Breast epithelium (tissue), 4 donors: ENCODE measurements at regions not wholly inside any gene's neighbourhood (a gene's known extent, or its start where the extent isn't known, plus 50 kb on each side); places are given as distances from the start of the nearest gene placed in this dataset.

Experiments used
- DNase-seq, 2 donors: peaks; one replicate each; pipeline ENCODE4 v3.0.0-alpha.2; 2019; ENCODE audit warnings: low spot score in 2 of 2
- H3K27ac ChIP-seq, 2 donors: fragments of 200-600 bp; sonication (generic) in 1 of 2; one replicate each; pipeline ENCODE4 v1.5.1; 2016 to 2019; ENCODE audit warnings: mild to moderate bottlenecking in 1 of 2
- H3K27me3 ChIP-seq, 2 donors: fragments of 200-600 bp; sonication (generic) in 1 of 2; one replicate each; pipeline versions ENCODE4 v1.5.1 to v1.6.0; 2017 to 2019; ENCODE audit warnings: control low read depth in 1 of 2, mild to moderate bottlenecking in 1 of 2
- H3K36me3 ChIP-seq: fragments of 200-600 bp; one replicate; pipeline ENCODE4 v1.5.1; 2019
- H3K4me1 ChIP-seq, 2 donors: fragments of 200-600 bp; sonication (generic); one replicate each; pipeline ENCODE4 v1.5.1; 2016 to 2019; ENCODE audit warnings: control low read depth in 1 of 2
- H3K4me3 ChIP-seq, 3 donors: fragments of 200-600 bp; sonication (generic); 1 replicate in 2 of 3; 2 replicates in 1 of 3; pipeline ENCODE4 v1.5.1; 2016 to 2019; ENCODE audit warnings: mild to moderate bottlenecking in 3 of 3, moderate library complexity in 2 of 3
- H3K9me3 ChIP-seq, 2 donors: fragments of 200-600 bp; sonication (generic) in 1 of 2; one replicate each; pipeline ENCODE4 v1.5.1; 2016 to 2019; ENCODE audit warnings: control low read depth in 1 of 2
- POLR2A ChIP-seq: fragments of 450-650 bp; IDR thresholded peaks from one replicate; pipeline ENCODE4 v1.6.1; 2016; ENCODE audit warnings: antibody characterized with exemption, mild to moderate bottlenecking, moderate library complexity
- POLR2AphosphoS5 ChIP-seq, 3 donors: sonication (generic); formaldehyde crosslinking; IDR thresholded peaks; one replicate each; pipeline ENCODE4 v1.6.1; 2017; ENCODE audit warnings: antibody characterized with exemption in 3 of 3
- intact Hi-C: fragments of 100-400 bp; cut with DNase I; formaldehyde crosslinking; loops from one replicate; pipeline ENCODE4 v1.15.1; 2023; ENCODE audit warnings: low total_unique reads
- TF ChIP-seq, protein P1 (sequence below), 3 donors: fragments of 450-650 bp; IDR thresholded peaks; one replicate each; pipeline ENCODE4 v1.5.1; 2016 to 2017; ENCODE audit warnings: antibody characterized with exemption in 3 of 3, mild to moderate bottlenecking in 3 of 3, moderate library complexity in 3 of 3

DNA sequence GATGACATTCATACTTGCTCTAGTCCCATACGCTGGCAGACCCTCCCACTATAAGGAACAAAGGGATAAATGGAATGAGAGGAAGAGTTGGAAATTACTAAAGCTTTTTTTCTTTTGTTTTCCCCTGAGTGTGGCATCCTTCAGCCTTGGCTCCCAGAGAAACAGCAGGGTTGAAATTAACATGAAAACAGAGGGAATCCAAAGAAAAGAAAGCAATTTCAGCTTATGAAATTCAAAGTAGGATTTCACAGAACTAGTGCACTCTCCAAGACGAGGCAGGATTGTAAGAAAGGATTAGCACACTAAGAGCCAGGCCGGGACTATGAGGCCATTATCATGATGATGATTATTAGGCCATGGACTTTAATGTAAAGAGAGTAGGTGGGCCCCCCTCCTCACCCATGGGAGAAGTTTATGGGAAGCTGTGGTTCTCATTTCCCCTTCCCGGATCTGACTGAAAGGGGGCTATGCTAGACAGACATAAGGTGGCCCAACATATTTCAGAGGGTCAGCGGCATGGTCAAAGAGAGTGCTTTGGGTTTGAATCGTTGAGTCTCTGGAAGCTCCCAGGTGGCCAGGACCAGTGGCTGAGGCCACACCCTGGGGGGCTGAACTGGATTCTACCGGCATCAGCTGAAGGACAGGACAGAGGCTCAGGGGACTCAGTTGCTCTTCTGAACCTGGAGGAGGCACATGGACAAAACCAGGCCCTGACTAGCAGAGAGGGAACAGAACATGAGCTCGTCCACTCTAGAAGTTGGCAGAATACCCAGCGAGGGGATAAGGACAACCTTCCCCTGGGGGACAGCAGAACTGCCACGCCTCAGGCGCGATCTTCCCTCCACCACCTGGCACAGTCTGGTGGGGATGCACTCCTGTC lies 100.1 kb upstream of the ARL4C start:
- Histone ChIP-seq H3K27me3 (no peaks in the 10 kb centered on the region), H3K36me3 (no peaks in the 10 kb centered on the region), H3K4me3 (no peak overlapping the region), H3K27ac (no peak overlapping the region), H3K4me1 (no peaks in the 10 kb centered on the region), H3K9me3 (no peaks in the 10 kb centered on the region)
- intact Hi-C loops: no loop called here
- no peak for DNase-seq
- TF ChIP-seq POLR2A (no peak), POLR2AphosphoS5 (IDR thresholded peaks at IDR 0.05) (no peak)
- TF ChIP-seq, protein P1, sequence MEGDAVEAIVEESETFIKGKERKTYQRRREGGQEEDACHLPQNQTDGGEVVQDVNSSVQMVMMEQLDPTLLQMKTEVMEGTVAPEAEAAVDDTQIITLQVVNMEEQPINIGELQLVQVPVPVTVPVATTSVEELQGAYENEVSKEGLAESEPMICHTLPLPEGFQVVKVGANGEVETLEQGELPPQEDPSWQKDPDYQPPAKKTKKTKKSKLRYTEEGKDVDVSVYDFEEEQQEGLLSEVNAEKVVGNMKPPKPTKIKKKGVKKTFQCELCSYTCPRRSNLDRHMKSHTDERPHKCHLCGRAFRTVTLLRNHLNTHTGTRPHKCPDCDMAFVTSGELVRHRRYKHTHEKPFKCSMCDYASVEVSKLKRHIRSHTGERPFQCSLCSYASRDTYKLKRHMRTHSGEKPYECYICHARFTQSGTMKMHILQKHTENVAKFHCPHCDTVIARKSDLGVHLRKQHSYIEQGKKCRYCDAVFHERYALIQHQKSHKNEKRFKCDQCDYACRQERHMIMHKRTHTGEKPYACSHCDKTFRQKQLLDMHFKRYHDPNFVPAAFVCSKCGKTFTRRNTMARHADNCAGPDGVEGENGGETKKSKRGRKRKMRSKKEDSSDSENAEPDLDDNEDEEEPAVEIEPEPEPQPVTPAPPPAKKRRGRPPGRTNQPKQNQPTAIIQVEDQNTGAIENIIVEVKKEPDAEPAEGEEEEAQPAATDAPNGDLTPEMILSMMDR (IDR thresholded peaks at IDR 0.05): no peak

DNA sequence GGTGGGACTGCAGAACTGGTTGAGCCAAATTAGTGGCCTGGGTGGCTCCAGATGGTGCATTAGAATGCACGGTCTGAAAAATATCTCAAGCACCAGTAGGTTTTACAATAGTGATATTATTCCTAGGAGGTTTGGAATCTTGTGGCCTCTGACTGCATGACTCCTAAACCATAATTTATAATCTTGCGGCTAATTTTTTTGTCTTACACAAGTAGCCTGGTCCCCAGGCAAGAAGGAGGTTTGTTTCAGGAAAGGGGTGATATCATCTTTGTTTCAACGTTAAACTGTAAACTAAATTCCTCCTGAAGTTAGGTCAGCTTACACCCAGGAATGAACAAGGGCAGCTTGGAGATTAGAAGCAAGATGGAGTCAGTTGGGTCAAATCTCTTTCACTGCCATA lies 98.9 kb upstream of the ARL4C start:
- DNase-seq: no peak
- Histone ChIP-seq H3K4me1 (no peaks in the 10 kb centered on the region), H3K4me3 (no peak overlapping the region), H3K9me3 (no peaks in the 10 kb centered on the region), H3K36me3 (no peaks in the 10 kb centered on the region), H3K27me3 (no peaks in the 10 kb centered on the region), H3K27ac (no peak overlapping the region)
- TF ChIP-seq POLR2A: no peak
- intact Hi-C loops: no loop called here

DNA sequence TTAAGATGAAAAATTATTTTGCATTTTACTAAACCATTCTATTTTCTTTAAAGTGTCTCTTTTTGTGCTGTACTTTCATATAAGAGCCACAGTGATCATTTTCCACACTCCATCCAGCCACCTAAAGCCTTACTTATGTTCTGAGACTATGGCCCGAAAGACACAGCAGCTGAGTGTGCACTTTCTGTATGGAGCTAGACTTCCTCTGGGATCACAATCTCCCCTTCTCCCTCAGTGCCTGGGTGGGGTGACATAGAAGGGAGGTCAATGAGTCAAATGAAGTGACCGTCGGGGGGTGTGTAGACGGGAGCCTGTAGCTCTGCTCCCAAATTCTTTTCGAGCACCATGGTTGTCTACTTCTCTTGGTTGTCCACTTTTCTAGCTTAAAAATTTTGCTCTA lies 97.8 kb upstream of the ARL4C start:
- intact Hi-C loops: no loop called here
- H3K27me3 ChIP-seq: no peaks in the 10 kb centered on the region
- DNase-seq: no peak
- H3K4me1 ChIP-seq: no peaks in the 10 kb centered on the region
- H3K9me3 ChIP-seq: no peaks in the 10 kb centered on the region
- TF ChIP-seq POLR2AphosphoS5 (IDR thresholded peaks at IDR 0.05): no peak
- TF ChIP-seq POLR2A: no peak
- TF ChIP-seq, protein P1 (IDR thresholded peaks at IDR 0.05): no peak
- no peak overlapping the region for H3K27ac ChIP-seq
- no peaks in the 10 kb centered on the region for H3K36me3 ChIP-seq
- H3K4me3 ChIP-seq: no peak overlapping the region

DNA sequence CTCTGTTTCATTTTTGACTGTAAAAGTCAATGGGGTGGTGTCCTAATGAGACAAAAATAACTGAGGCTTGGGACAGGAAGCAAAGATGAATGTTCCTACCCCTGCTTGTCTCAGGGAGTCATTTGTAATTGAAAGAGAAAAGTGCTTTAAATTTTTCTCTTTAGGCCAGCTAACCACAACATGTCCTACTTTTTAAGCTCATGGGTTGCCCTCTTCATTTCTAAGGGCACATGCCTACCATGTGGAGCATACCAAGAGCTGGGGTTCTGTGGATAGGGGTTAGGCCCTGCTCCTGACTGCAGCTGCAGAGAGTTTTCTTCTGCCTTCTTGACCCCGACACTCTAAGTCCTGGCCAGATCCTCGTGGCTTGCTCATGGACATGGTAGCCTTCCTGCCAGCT lies 96.8 kb upstream of the ARL4C start:
- Histone ChIP-seq H3K4me3 (no peak overlapping the region), H3K9me3 (no peaks in the 10 kb centered on the region), H3K36me3 (no peaks in the 10 kb centered on the region), H3K27ac (no peak overlapping the region), H3K4me1 (no peaks in the 10 kb centered on the region), H3K27me3 (no peaks in the 10 kb centered on the region)
- TF ChIP-seq, protein P1 (IDR thresholded peaks at IDR 0.05): no peak
- TF ChIP-seq POLR2A (no peak), POLR2AphosphoS5 (IDR thresholded peaks at IDR 0.05) (no peak)
- intact Hi-C loops: no loop called here
- DNase-seq: no peak

DNA sequence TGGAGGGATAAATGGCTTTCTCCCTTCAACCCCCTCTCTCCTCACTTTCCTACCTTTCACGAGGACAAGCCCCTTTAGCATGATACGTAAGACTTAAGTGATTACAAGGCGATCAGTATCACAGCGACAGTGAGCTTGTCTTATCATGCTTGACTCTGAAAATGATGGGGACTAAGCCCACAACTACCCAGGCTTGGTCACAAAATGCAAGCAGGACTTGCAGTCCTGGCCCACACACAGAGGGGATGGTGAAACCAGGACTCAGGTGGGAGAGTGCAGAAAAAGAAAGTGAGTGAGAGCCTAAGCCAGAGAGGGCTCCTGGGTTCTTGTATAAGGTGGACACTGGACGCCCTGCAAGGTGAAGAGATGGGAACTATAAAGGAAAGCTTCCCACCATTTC lies 95.7 kb upstream of the ARL4C start:
- Histone ChIP-seq H3K36me3 (no peaks in the 10 kb centered on the region), H3K9me3 (no peaks in the 10 kb centered on the region), H3K4me3 (no peak overlapping the region), H3K27ac (no peak overlapping the region), H3K4me1 (no peaks in the 10 kb centered on the region), H3K27me3 (no peaks in the 10 kb centered on the region)
- TF ChIP-seq POLR2A: no peak
- TF ChIP-seq, protein P1 (IDR thresholded peaks at IDR 0.05): no peak
- intact Hi-C loops: no loop called here
- DNase-seq: no peak
